IMR-90 (cell line): ENCODE measurements at regions not wholly inside any gene's neighbourhood (a gene's known extent, or its start where the extent isn't known, plus 50 kb on each side); places are given as distances from the start of the nearest gene placed in this dataset.

Experiments used
- ATAC-seq: fragments of 200-7000 bp; cut with Tn5 transposase; 2 replicates; pipeline ENCODE4 v1.9.1; 2020; ENCODE audit warnings: low read depth, mild to moderate bottlenecking, moderate library complexity
- BruUV-seq: library from RNA; stranded (reverse); fragments of 400-500 nt; replicated peaks from 2 replicates; lab custom pipeline; 2021; lab: Mats Ljungman, UMichigan
- CTCF ChIA-PET: fragments of 300-600 bp; formaldehyde crosslinking; extraction: SDS; loops from one replicate; lab custom pipeline; 2021; ENCODE audit warnings: antibody characterized with exemption; lab: Yijun Ruan, JAX
- POLR2A ChIA-PET: fragments of 300-600 bp; sonication (Branson Sonifier 250); formaldehyde crosslinking; loops from one replicate; lab custom pipeline; 2022; ENCODE audit warnings: antibody characterized with exemption; ENCODE audit not compliant: unreplicated experiment; lab: Charles Lee
- DNase-seq: peaks from one replicate; pipeline ENCODE4 v3.0.0; 2013
- H2AFZ ChIP-seq: replicated peaks from 2 replicates; pipeline ENCODE3; 2013; ENCODE audit warnings: low read length, mild to moderate bottlenecking; ENCODE audit not compliant: poor library complexity
- H2AK5ac ChIP-seq: 2 replicates; pipeline ENCODE4 v1.6.1; 2013; ENCODE audit warnings: low read depth, low read length, inconsistent platforms
- H2AK9ac ChIP-seq: replicated peaks from 2 replicates; pipeline ENCODE3; 2013; ENCODE audit warnings: mild to moderate bottlenecking, low read depth, low read length, moderate library complexity; ENCODE audit not compliant: poor library complexity
- H2BK120ac ChIP-seq: 2 replicates; pipeline ENCODE4 v1.6.1; 2013; ENCODE audit warnings: low read depth, low read length, inconsistent platforms
- H2BK15ac ChIP-seq: 3 replicates; pipeline ENCODE4 v1.6.1; 2013; ENCODE audit warnings: low read depth, low read length, inconsistent platforms
- H2BK20ac ChIP-seq: 2 replicates; pipeline ENCODE4 v1.6.1; 2013; ENCODE audit warnings: low read depth, mild to moderate bottlenecking, inconsistent platforms, low read length, moderate library complexity
- H2BK5ac ChIP-seq: 2 replicates; pipeline ENCODE4 v1.6.1; 2013; ENCODE audit warnings: mild to moderate bottlenecking, low read depth, low read length, inconsistent platforms; ENCODE audit not compliant: poor library complexity, severe bottlenecking
- H3K14ac ChIP-seq: replicated peaks from 2 replicates; pipeline ENCODE4 v1.6.1; 2013; ENCODE audit warnings: low read depth, low read length, inconsistent platforms
- H3K18ac ChIP-seq: 2 replicates; pipeline ENCODE4 v1.6.1; 2013; ENCODE audit warnings: low read depth, low read length, control low read depth
- H3K23ac ChIP-seq: 2 replicates; pipeline ENCODE4 v1.6.1; 2013; ENCODE audit warnings: low read depth, low read length, inconsistent platforms
- H3K27ac ChIP-seq: 2 replicates; pipeline ENCODE4 v1.5.1; 2013; ENCODE audit warnings: mild to moderate bottlenecking, control low read depth, low read length; ENCODE audit not compliant: insufficient read depth
- H3K27me3 ChIP-seq: 2 replicates; pipeline ENCODE4 v1.6.1; 2013; ENCODE audit warnings: low read length; ENCODE audit not compliant: control insufficient read depth, insufficient read depth
- H3K36me3 ChIP-seq: 2 replicates; pipeline ENCODE4 v1.6.1; 2013; ENCODE audit warnings: low read length, mixed read lengths; ENCODE audit not compliant: control insufficient read depth, insufficient read depth
- H3K4ac ChIP-seq: 2 replicates; pipeline ENCODE4 v1.6.1; 2013; ENCODE audit warnings: low read depth, low read length, inconsistent platforms
- H3K4me1 ChIP-seq: 2 replicates; pipeline ENCODE4 v1.6.1; 2013; ENCODE audit warnings: low read length, mixed read lengths; ENCODE audit not compliant: control insufficient read depth, insufficient read depth
- H3K4me2 ChIP-seq: 2 replicates; pipeline ENCODE4 v1.6.1; 2013; ENCODE audit warnings: low read depth, mild to moderate bottlenecking, control low read depth, low read length, moderate library complexity
- H3K4me3 ChIP-seq: 2 replicates; pipeline ENCODE4 v1.5.1; 2013; ENCODE audit warnings: low read depth, mild to moderate bottlenecking, control low read depth, low read length, moderate library complexity; ENCODE audit not compliant: insufficient read depth
- H3K56ac ChIP-seq: 2 replicates; pipeline ENCODE4 v1.6.1; 2013; ENCODE audit warnings: low read length, inconsistent platforms; ENCODE audit not compliant: insufficient read depth; ENCODE audit errors: extremely low read depth
- H3K79me1 ChIP-seq, 2 experiments: 2 replicates each; pipeline ENCODE4 v1.6.1; 2013; ENCODE audit warnings: low read length in 2 of 2, inconsistent platforms in 1 of 2, low read depth in 1 of 2
- H3K9ac ChIP-seq: 2 replicates; pipeline ENCODE4 v1.6.1; 2013; ENCODE audit warnings: low read depth, low read length, control low read depth
- H3K9me1 ChIP-seq: 2 replicates; pipeline ENCODE4 v1.6.1; 2013; ENCODE audit warnings: low read length, inconsistent platforms; ENCODE audit not compliant: insufficient read depth
- H3K9me3 ChIP-seq: 2 replicates; pipeline ENCODE4 v1.6.1; 2013; ENCODE audit warnings: low read length; ENCODE audit not compliant: control insufficient read depth, insufficient read depth
- H4K20me1 ChIP-seq: 2 replicates; pipeline ENCODE4 v1.6.1; 2013; ENCODE audit warnings: low read length, inconsistent platforms; ENCODE audit not compliant: insufficient read depth
- H4K5ac ChIP-seq: 2 replicates; pipeline ENCODE4 v1.6.1; 2013; ENCODE audit warnings: mild to moderate bottlenecking, low read depth, low read length, control low read depth
- H4K8ac ChIP-seq, 2 experiments: 2 replicates each; pipeline ENCODE4 v1.6.1; 2013; ENCODE audit warnings: low read depth in 2 of 2, low read length in 2 of 2, control low read depth in 1 of 2, inconsistent platforms in 1 of 2
- H4K91ac ChIP-seq: 2 replicates; pipeline ENCODE4 v1.6.1; 2013; ENCODE audit warnings: low read depth, low read length, inconsistent platforms; ENCODE audit not compliant: insufficient read depth
- MAFK ChIP-seq: IDR thresholded peaks from 2 replicates; pipeline ENCODE4 v1.6.1; 2012; ENCODE audit warnings: low read depth, low read length, improper control_type of control experiment
- RCOR1 ChIP-seq: IDR thresholded peaks from 2 replicates; pipeline ENCODE4 v1.6.1; 2012; ENCODE audit warnings: mild to moderate bottlenecking, low read length, improper control_type of control experiment; ENCODE audit not compliant: insufficient replicate concordance
- WGBS, 2 experiments: methylation state at CpG; one replicate each; pipeline versions ENCODE4 v1.1.5 to v1.1.7; 2013; ENCODE audit warnings: missing lambda C conversion rate in 2 of 2; ENCODE audit not compliant: insufficient read length in 1 of 2; ENCODE audit errors: extremely low coverage in 2 of 2; 5-methylcytosine and 5-hydroxymethylcytosine counted together
- dilution Hi-C: fragments of 300-500 bp; cut with HindIII; formaldehyde crosslinking; loops from one replicate; pipeline ENCODE4 v1.14.3; 2018; ENCODE audit warnings: low sequenced_read_pairs; ENCODE audit not compliant: unreplicated experiment
- in situ Hi-C: fragments of 300-500 bp; cut with MboI; formaldehyde crosslinking; loops from 3 replicates; pipeline ENCODE4 v1.14.3; 2019; ENCODE audit warnings: low sequenced_read_pairs, inconsistent platforms, mixed read lengths
- intact Hi-C: fragments of 100-400 bp; cut with micrococcal nuclease; formaldehyde crosslinking; loops from 2 replicates; pipeline ENCODE4 v1.10.0; 2022

GRCh38 chr10:29713450-29713849 lies 78.7 kb upstream of the SVIL start:
- intact Hi-C loops, result no loop called here
- no peak overlapping the region for H3K4me2 ChIP-seq
- in situ Hi-C loops, result no loop called here
- no peak overlapping the region for H3K27ac ChIP-seq
- H2BK15ac ChIP-seq, result no peak overlapping the region
- H2AFZ ChIP-seq, result no peak overlapping the region
- H3K18ac ChIP-seq, result no peak overlapping the region
- no peak for ATAC-seq
- H2AK5ac ChIP-seq, result no peak overlapping the region
- H4K8ac ChIP-seq, result no peak overlapping the region
- no TSS peak for BruUV-seq
- TF ChIP-seq RCOR1, result no peak
- peak; percentile 41 for TF ChIP-seq MAFK
- H3K9me1 ChIP-seq, result peaks cover 11% of the 10 kb centered on the region
- dilution Hi-C loops, result no loop called here
- POLR2A ChIA-PET, result no interaction called here
- H3K56ac ChIP-seq, result no peak overlapping the region
- no peak overlapping the region for H2BK5ac ChIP-seq
- no peak overlapping the region for H3K4ac ChIP-seq
- H3K4me3 ChIP-seq, result no peak overlapping the region
- no peak overlapping the region for H4K5ac ChIP-seq
- no peak overlapping the region for H3K23ac ChIP-seq
- no peaks in the 10 kb centered on the region for H3K27me3 ChIP-seq
- peaks cover 3% of the 10 kb centered on the region for H3K36me3 ChIP-seq
- no CpG with 5 or more reads among the region's 2 CpGs for WGBS, 2 experiments
- no peak overlapping the region for H2BK120ac ChIP-seq
- DNase-seq, result no peak
- H4K20me1 ChIP-seq, result peaks cover 60% of the 10 kb centered on the region
- H3K9ac ChIP-seq, result no peak overlapping the region
- H3K14ac ChIP-seq, result no peak overlapping the region
- H2AK9ac ChIP-seq, result no peak overlapping the region
- CTCF ChIA-PET, result no interaction called here
- peaks cover 12 to 63% of the 10 kb centered on the region in 2 experiments for H3K79me1 ChIP-seq
- H2BK20ac ChIP-seq, result no peak overlapping the region
- H3K9me3 ChIP-seq, result no peaks in the 10 kb centered on the region
- peaks cover 2% of the 10 kb centered on the region for H3K4me1 ChIP-seq
- H4K91ac ChIP-seq, result no peak overlapping the region
